ENCODE measurements at regions not wholly inside any gene's neighbourhood (a gene's known extent, or its start where the extent isn't known, plus 50 kb on each side); places are given as distances from the start of the nearest gene placed in this dataset.

GRCh38 chr1:221044538-221044937, 165.3 kb downstream of the HLX start:
- Histone ChIP-seq H3K4me3 (ENCODE audit: low read depth in 2 of 2, low read length in 1 of 2) (no peak overlapping the region), H4K20me1 (ENCODE audit: insufficient read depth) (no peaks in the 10 kb centered on the region), H3F3A (replicated peaks; ENCODE audit: insufficient read depth) (no peaks in the 10 kb centered on the region), H3K9me2 (no peaks in the 10 kb centered on the region), H3K27me3 (ENCODE audit: insufficient read depth) (no peaks in the 10 kb centered on the region), H3K36me3 (replicated peaks in 1 of 2; ENCODE audit: control insufficient read depth in 1 of 2, insufficient read depth in 2 of 2, low read length in 1 of 2) (no peaks in the 10 kb centered on the region), H3K27ac (ENCODE audit: low read depth in 2 of 2, low read length in 1 of 2) (no peak overlapping the region), H3K4me2 (no peak overlapping the region), H3K9ac (no peak overlapping the region), H3K4me1 (ENCODE audit: control insufficient read depth in 1 of 2, insufficient read depth in 2 of 2, low read depth in 1 of 2, low read length in 1 of 2) (peaks cover 0 to 7% of the 10 kb centered on the region in 2 experiments; a peak in 2 of 4 replicates), H3K79me2 (ENCODE audit: insufficient read depth) (no peaks in the 10 kb centered on the region), H2AFZ (ENCODE audit: low read depth) (no peak overlapping the region), H3K9me3 (0 out of 2 replicates have a peak, but pooled peaks cover 2% of the 10 kb centered on the region)
- no peak for DNase-seq
- CTCF ChIA-PET: no interaction called here
- POLR2A ChIA-PET: no interaction called here
- TF ChIP-seq MXI1 (IDR thresholded peaks at IDR 0.05; ENCODE audit: low read depth, low read length) (no peak), USF1 (IDR thresholded peaks at IDR 0.05; ENCODE audit: borderline replicate concordance, low read depth) (no peak), MAX (IDR thresholded peaks at IDR 0.05; ENCODE audit: low read depth) (no peak), YY1 (IDR thresholded peaks at IDR 0.05; ENCODE audit: low read depth) (no peak), GABPA (IDR thresholded peaks at IDR 0.05; ENCODE audit: low read depth) (no peak), CTCF (IDR thresholded peaks at IDR 0.05) (no peak), FOSL2 (IDR thresholded peaks at IDR 0.05; ENCODE audit: borderline replicate concordance, low read depth) (no peak), ELF1 (IDR thresholded peaks at IDR 0.05) (no peak)

GRCh38 chr1:221045151-221045550, 165.9 kb downstream of the HLX start:
- no peaks in the 10 kb centered on the region for H3K27me3 ChIP-seq (ENCODE audit: insufficient read depth)
- WGBS (ENCODE audit: low lambda C conversion rate): 81% methylated on average over 3 of the region's 3 CpGs
- TF ChIP-seq MAX (IDR thresholded peaks at IDR 0.05; ENCODE audit: low read depth) (no peak), MXI1 (IDR thresholded peaks at IDR 0.05; ENCODE audit: low read depth, low read length) (no peak), RFX5 (IDR thresholded peaks at IDR 0.05; ENCODE audit: low read length) (no peak), IRF3 (IDR thresholded peaks at IDR 0.05; ENCODE audit: low read depth, low read length) (no peak), GATA2 (CRISPR knock-in tag; IDR thresholded peaks at IDR 0.05) (no peak), EP300 (IDR thresholded peaks at IDR 0.05; ENCODE audit: borderline replicate concordance in 1 of 2, low read depth in 1 of 2, low read length in 1 of 2) (no peak), SMC3 (IDR thresholded peaks at IDR 0.05; ENCODE audit: low read depth, low read length) (no peak), EZH2phosphoT487 (IDR thresholded peaks at IDR 0.05; ENCODE audit: borderline replicate concordance, low read depth) (no peak), ZBTB33 (IDR thresholded peaks at IDR 0.05; ENCODE audit: borderline replicate concordance, low read depth) (no peak), NRF1 (IDR thresholded peaks at IDR 0.05; ENCODE audit: low read depth, low read length) (no peak), PBX3 (IDR thresholded peaks at IDR 0.05) (no peak)
- TF ChIP-seq, protein P1, sequence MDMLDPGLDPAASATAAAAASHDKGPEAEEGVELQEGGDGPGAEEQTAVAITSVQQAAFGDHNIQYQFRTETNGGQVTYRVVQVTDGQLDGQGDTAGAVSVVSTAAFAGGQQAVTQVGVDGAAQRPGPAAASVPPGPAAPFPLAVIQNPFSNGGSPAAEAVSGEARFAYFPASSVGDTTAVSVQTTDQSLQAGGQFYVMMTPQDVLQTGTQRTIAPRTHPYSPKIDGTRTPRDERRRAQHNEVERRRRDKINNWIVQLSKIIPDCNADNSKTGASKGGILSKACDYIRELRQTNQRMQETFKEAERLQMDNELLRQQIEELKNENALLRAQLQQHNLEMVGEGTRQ (IDR thresholded peaks at IDR 0.05; ENCODE audit: borderline replicate concordance, low read depth, low read length): no peak

More at GRCh38 chr1:221045151-221045550, 165.9 kb downstream of the HLX start:
- Histone ChIP-seq H3K9me3 (0 out of 2 replicates have a peak, but pooled peaks cover 2% of the 10 kb centered on the region), H3K4me1 (ENCODE audit: control insufficient read depth in 1 of 2, insufficient read depth in 2 of 2, low read depth in 1 of 2, low read length in 1 of 2) (peaks cover 0 to 4% of the 10 kb centered on the region in 2 experiments; a peak in 2 of 4 replicates), H3K36me3 (replicated peaks in 1 of 2; ENCODE audit: control insufficient read depth in 1 of 2, insufficient read depth in 2 of 2, low read length in 1 of 2) (no peaks in the 10 kb centered on the region), H3K4me3 (ENCODE audit: low read depth in 2 of 2, low read length in 1 of 2) (no peak overlapping the region), H3K79me2 (ENCODE audit: insufficient read depth) (no peaks in the 10 kb centered on the region), H3K9ac (no peak overlapping the region), H3F3A (replicated peaks; ENCODE audit: insufficient read depth) (no peaks in the 10 kb centered on the region), H3K27ac (ENCODE audit: low read depth in 2 of 2, low read length in 1 of 2) (no peak overlapping the region), H4K20me1 (ENCODE audit: insufficient read depth) (no peaks in the 10 kb centered on the region), H3K9me2 (no peaks in the 10 kb centered on the region), H2AFZ (ENCODE audit: low read depth) (no peak overlapping the region), H3K4me2 (no peak overlapping the region)
- ChIA-PET POLR2A (no interaction called here), CTCF (interaction anchor here (0.9 kb wide), 1 partner anchor 158 kb away, joined by 3 read pairs; no protein-coding TSS in a partner anchor)
- no peak for DNase-seq
